AG04450 (cell line): ENCODE measurements at regions not wholly inside any gene's neighbourhood (a gene's known extent, or its start where the extent isn't known, plus 50 kb on each side); places are given as distances from the start of the nearest gene placed in this dataset.

Experiments used
- CTCF ChIA-PET: fragments of 300-600, 350-600 bp; formaldehyde crosslinking; extraction: SDS; loops from one replicate; lab custom pipeline; 2022; ENCODE audit warnings: antibody characterized with exemption, inconsistent platforms; lab: Charles Lee
- POLR2A ChIA-PET: fragments of 350-600 bp; formaldehyde crosslinking; extraction: SDS; loops from one replicate; lab custom pipeline; 2021; ENCODE audit warnings: antibody characterized with exemption, inconsistent platforms; lab: Yijun Ruan, JAX
- DNase-seq: peaks from one replicate; pipeline ENCODE4 v3.0.0-alpha.2; 2011; ENCODE audit warnings: low read depth, low spot score
- H3K27ac ChIP-seq: one replicate; pipeline ENCODE4 v1.5.1; 2012; ENCODE audit warnings: low read depth, low read length, control low read depth
- H3K27me3 ChIP-seq: one replicate; pipeline ENCODE4 v1.6.0; 2012; ENCODE audit warnings: low read length; ENCODE audit not compliant: control insufficient read depth, insufficient read depth
- H3K4me3 ChIP-seq: 2 replicates; pipeline ENCODE4 v1.5.1; 2011; ENCODE audit warnings: mild to moderate bottlenecking, low read depth, low read length, control low read depth
- H3K9me3 ChIP-seq: 2 replicates; pipeline ENCODE4 v1.5.1; 2012; ENCODE audit warnings: low read length; ENCODE audit not compliant: control insufficient read depth, insufficient read depth
- TF ChIP-seq, protein P1 (sequence below): IDR thresholded peaks from 2 replicates; pipeline ENCODE4 v1.5.1; 2011; ENCODE audit warnings: low read depth, low read length, control low read depth, inconsistent platforms

DNA sequence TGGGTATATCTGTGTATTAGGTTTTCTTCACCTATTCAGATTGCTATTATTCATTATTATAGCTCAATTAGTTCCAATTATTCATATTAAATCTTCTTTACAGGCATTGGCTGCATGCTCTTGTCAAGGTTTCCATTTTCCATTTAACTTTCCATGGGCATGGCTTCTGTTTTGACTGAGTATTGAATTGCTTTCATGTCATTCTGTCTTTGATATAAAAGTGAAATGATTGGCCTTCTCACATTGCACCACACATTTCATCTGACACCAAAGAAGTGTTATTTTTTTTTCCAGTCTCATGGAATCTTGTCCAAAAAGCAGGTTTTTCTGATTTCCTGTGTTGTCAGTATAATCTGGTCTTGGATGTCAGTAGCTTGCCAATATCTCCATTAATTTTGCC, 1244.3 kb downstream of the RAPGEF2 start:
- POLR2A ChIA-PET = no interaction called here
- H3K9me3 ChIP-seq = peaks cover 5% of the 10 kb centered on the region
- no peak overlapping the region for H3K27ac ChIP-seq

DNA sequence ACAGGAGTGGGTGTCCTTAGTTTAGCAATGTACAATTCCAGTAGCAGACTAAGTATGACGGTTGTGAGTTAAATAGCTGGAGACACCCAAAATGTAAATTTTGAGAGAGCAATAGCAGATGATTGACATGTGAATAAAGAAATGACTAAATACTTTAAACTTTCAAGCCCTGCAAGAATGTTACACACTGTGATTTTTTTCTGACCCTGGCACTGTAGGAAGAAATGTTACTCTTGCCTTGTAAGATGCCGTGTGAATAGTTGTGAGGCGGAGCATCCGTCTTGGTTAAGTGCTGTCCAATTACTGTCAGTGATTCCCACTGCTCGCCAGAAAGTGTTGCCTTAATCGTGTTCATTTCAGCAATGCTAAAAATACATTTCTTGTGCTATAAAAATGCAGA, 1248.1 kb downstream of the RAPGEF2 start:
- H3K27me3 ChIP-seq = no peaks in the 10 kb centered on the region
- TF ChIP-seq, protein P1, sequence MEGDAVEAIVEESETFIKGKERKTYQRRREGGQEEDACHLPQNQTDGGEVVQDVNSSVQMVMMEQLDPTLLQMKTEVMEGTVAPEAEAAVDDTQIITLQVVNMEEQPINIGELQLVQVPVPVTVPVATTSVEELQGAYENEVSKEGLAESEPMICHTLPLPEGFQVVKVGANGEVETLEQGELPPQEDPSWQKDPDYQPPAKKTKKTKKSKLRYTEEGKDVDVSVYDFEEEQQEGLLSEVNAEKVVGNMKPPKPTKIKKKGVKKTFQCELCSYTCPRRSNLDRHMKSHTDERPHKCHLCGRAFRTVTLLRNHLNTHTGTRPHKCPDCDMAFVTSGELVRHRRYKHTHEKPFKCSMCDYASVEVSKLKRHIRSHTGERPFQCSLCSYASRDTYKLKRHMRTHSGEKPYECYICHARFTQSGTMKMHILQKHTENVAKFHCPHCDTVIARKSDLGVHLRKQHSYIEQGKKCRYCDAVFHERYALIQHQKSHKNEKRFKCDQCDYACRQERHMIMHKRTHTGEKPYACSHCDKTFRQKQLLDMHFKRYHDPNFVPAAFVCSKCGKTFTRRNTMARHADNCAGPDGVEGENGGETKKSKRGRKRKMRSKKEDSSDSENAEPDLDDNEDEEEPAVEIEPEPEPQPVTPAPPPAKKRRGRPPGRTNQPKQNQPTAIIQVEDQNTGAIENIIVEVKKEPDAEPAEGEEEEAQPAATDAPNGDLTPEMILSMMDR = no peak
- H3K9me3 ChIP-seq = no peaks in the 10 kb centered on the region
- CTCF ChIA-PET = no interaction called here
- POLR2A ChIA-PET = no interaction called here
- no peak overlapping the region for H3K4me3 ChIP-seq
- no peak overlapping the region for H3K27ac ChIP-seq
- no peak for DNase-seq

More for the DNA sequence above, 1244.3 kb downstream of the RAPGEF2 start:
- H3K4me3 ChIP-seq = no peak overlapping the region
- CTCF ChIA-PET = interaction anchor here (0.5 kb wide), 1 partner anchor 300 kb away, joined by 10 read pairs; no protein-coding TSS in a partner anchor
- H3K27me3 ChIP-seq = no peaks in the 10 kb centered on the region
- DNase-seq = no peak
- TF ChIP-seq, protein P1 = no peak

DNA sequence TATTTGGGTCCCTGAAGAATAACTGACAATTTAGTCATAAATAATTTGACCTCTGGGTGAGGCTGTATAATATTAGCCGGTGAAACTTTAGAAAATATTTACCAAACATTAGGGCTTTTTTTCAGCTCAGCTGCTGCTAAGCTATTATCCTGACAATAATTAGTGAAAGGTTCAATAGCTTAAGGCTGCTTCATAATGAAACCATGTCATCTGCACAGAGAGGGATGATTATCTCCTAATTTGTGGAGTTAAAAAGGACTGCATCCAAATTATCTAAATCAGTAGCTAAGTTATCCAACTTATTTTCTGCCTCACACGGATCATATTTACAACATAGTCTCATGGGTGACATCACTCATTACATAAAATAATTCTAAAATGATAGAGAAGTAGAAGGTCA, 1249.8 kb downstream of the RAPGEF2 start:
- CTCF ChIA-PET = no interaction called here
- H3K27me3 ChIP-seq = no peaks in the 10 kb centered on the region
- TF ChIP-seq, protein P1 = no peak
- no peaks in the 10 kb centered on the region for H3K9me3 ChIP-seq
- no peak overlapping the region for H3K4me3 ChIP-seq
- POLR2A ChIA-PET = no interaction called here
- DNase-seq = no peak
- no peak overlapping the region for H3K27ac ChIP-seq

DNA sequence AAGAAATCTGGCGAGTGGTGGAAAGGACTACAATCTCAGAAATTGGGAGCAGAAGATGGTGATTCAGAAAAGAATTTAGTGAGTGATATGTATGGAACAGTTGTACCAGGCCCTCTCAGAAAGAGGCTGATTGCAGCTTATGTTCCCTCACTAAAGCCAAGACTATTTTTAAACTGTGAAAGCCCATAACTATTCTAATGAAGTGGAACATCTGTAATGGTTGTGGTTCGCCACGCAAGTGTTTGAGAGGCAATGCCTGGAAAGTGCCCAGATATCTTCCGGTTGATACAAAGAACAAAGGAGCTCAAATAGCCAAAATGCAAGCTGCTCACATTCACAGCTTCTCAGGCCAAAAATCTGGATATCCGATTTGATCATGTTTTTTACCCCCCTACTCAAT, 1250.7 kb downstream of the RAPGEF2 start:
- H3K27ac ChIP-seq = no peak overlapping the region
- POLR2A ChIA-PET = no interaction called here
- no peak overlapping the region for H3K4me3 ChIP-seq
- H3K27me3 ChIP-seq = no peaks in the 10 kb centered on the region
- DNase-seq = no peak
- no peaks in the 10 kb centered on the region for H3K9me3 ChIP-seq
- CTCF ChIA-PET = no interaction called here
- TF ChIP-seq, protein P1 = no peak

DNA sequence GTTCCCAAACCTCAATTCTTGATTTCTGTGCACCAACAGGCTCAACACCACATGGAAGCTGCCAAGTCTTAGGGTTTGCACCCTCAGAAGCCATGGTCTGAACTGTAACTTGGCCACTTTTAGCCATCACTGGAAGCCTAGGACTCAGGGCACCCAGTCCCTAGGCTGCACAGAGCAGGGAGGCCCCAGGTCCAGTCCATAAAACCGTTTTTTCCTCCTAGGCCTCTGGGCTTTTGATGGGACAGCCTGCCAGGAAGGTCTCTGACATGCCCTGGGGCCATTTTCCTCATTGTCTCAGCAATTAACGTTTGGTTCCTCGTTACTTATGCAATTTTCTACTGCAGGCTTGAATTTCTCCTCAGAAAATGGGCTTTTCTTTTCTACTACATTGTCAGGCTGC, 1259.6 kb downstream of the RAPGEF2 start:
- ChIA-PET CTCF (no interaction called here), POLR2A (no interaction called here)
- Histone ChIP-seq H3K27ac (no peak overlapping the region), H3K27me3 (no peaks in the 10 kb centered on the region), H3K4me3 (no peak overlapping the region), H3K9me3 (peaks cover 6% of the 10 kb centered on the region; the same call in 1 of the 2 replicates)
- TF ChIP-seq, protein P1 = no peak
- DNase-seq = no peak
